GM18870 (cell line): ENCODE measurements at regions not wholly inside any gene's neighbourhood (a gene's known extent, or its start where the extent isn't known, plus 50 kb on each side); places are given as distances from the start of the nearest gene placed in this dataset.

Experiments
- ATAC-seq: cut with Tn5 transposase; IDR thresholded peaks from one replicate; pipeline ENCODE4 v1.9.1; 2021; ENCODE audit warnings: moderate library complexity; ENCODE audit not compliant: unreplicated experiment

GRCh38 chr7:33750177-33750576, 155.2 kb upstream of the BMPER start:
- ATAC-seq, result peak; percentile 89

GRCh38 chr7:33751443-33751842, 153.9 kb upstream of the BMPER start:
- no peak for ATAC-seq

GRCh38 chr7:33753881-33754525, 151.3 kb upstream of the BMPER start:
- ATAC-seq, result no peak

GRCh38 chr7:33754933-33755928, 150.1 kb upstream of the BMPER start:
- ATAC-seq, result no peak

- no peak for ATAC-seq
Measured at GRCh38 chr7:33757050-33757449, 148.3 kb upstream of the BMPER start.

GRCh38 chr7:33757563-33758165, 147.7 kb upstream of the BMPER start:
- no peak for ATAC-seq

- ATAC-seq, result no peak
Measured at GRCh38 chr7:33760146-33760545, 145.2 kb upstream of the BMPER start.

- no peak for ATAC-seq
Measured at GRCh38 chr7:33760834-33761233, 144.5 kb upstream of the BMPER start.

GRCh38 chr7:33761449-33762080, 143.8 kb upstream of the BMPER start:
- ATAC-seq, result no peak

GRCh38 chr7:33762151-33762910, 143.0 kb upstream of the BMPER start:
- no peak for ATAC-seq

GRCh38 chr7:33762911-33763306, 142.4 kb upstream of the BMPER start:
- ATAC-seq, result no peak

GRCh38 chr7:33764752-33765451, 140.4 kb upstream of the BMPER start:
- ATAC-seq, result no peak

- ATAC-seq, result no peak
Measured at GRCh38 chr7:33766405-33766804, 138.9 kb upstream of the BMPER start.

GRCh38 chr7:33769930-33770329, 135.4 kb upstream of the BMPER start:
- ATAC-seq, result no peak

GRCh38 chr7:33770576-33770975, 134.8 kb upstream of the BMPER start:
- no peak for ATAC-seq

GRCh38 chr7:33771422-33771821, 133.9 kb upstream of the BMPER start:
- ATAC-seq, result no peak

- ATAC-seq, result no peak
Measured at GRCh38 chr7:33773053-33773452, 132.3 kb upstream of the BMPER start.

GRCh38 chr7:33774762-33775523, 130.4 kb upstream of the BMPER start:
- ATAC-seq, result no peak

GRCh38 chr7:33775790-33776189, 129.5 kb upstream of the BMPER start:
- ATAC-seq, result no peak
